ENCODE measurements at regions not wholly inside any gene's neighbourhood (a gene's known extent, or its start where the extent isn't known, plus 50 kb on each side); places are given as distances from the start of the nearest gene placed in this dataset.

- TF ChIP-seq CTCF (IDR thresholded peaks at IDR 0.05; ENCODE audit: insufficient read depth, low read length), result no peak
- no peak for TF ChIP-seq REST (IDR thresholded peaks at IDR 0.05; ENCODE audit: insufficient replicate concordance, low read depth)
- TF ChIP-seq GABPA (IDR thresholded peaks at IDR 0.05; ENCODE audit: low read depth), result no peak
- no peak for TF ChIP-seq POLR2AphosphoS5 (IDR thresholded peaks at IDR 0.05; ENCODE audit: low read depth)
- Histone ChIP-seq H3K4me3 (replicated peaks; ENCODE audit: insufficient read depth, low read length) (no peak overlapping the region), H3K27me3 (ENCODE audit: insufficient read depth, poor library complexity, severe bottlenecking) (no peaks in the 10 kb centered on the region), H3K27ac (replicated peaks) (no peak overlapping the region)
- no peak for DNase-seq (ENCODE audit: low read depth in 1 of 2, low spot score in 1 of 2)
Measured at GRCh38 chr22:48204296-48204695, 1441.8 kb downstream of the TBC1D22A start.

- no peaks in the 10 kb centered on the region for H3K27me3 ChIP-seq (ENCODE audit: insufficient read depth, poor library complexity, severe bottlenecking)
- H3K27ac ChIP-seq (replicated peaks), result no peak overlapping the region
- DNase-seq (ENCODE audit: low read depth in 1 of 2, low spot score in 1 of 2), result no peak
- H3K4me3 ChIP-seq (replicated peaks; ENCODE audit: insufficient read depth, low read length), result no peak overlapping the region
- TF ChIP-seq CTCF (IDR thresholded peaks at IDR 0.05; ENCODE audit: insufficient read depth, low read length) (no peak), GABPA (IDR thresholded peaks at IDR 0.05; ENCODE audit: low read depth) (no peak), POLR2AphosphoS5 (IDR thresholded peaks at IDR 0.05; ENCODE audit: low read depth) (no peak), SPI1 (IDR thresholded peaks at IDR 0.05; ENCODE audit: borderline replicate concordance, low read depth) (no peak), REST (IDR thresholded peaks at IDR 0.05; ENCODE audit: insufficient replicate concordance, low read depth) (no peak)
Measured at GRCh38 chr22:48199667-48200066, 1437.2 kb downstream of the TBC1D22A start.

- TF ChIP-seq SPI1 (IDR thresholded peaks at IDR 0.05; ENCODE audit: borderline replicate concordance, low read depth), result no peak
- TF ChIP-seq CTCF (IDR thresholded peaks at IDR 0.05; ENCODE audit: insufficient read depth, low read length), result no peak
- no peak for TF ChIP-seq REST (IDR thresholded peaks at IDR 0.05; ENCODE audit: insufficient replicate concordance, low read depth)
- TF ChIP-seq POLR2AphosphoS5 (IDR thresholded peaks at IDR 0.05; ENCODE audit: low read depth), result no peak
- TF ChIP-seq GABPA (IDR thresholded peaks at IDR 0.05; ENCODE audit: low read depth), result no peak
Measured at GRCh38 chr22:48198489-48199459, 1436.3 kb downstream of the TBC1D22A start.

More at GRCh38 chr22:48198489-48199459, 1436.3 kb downstream of the TBC1D22A start:
- Histone ChIP-seq H3K27ac (replicated peaks) (no peak overlapping the region), H3K27me3 (ENCODE audit: insufficient read depth, poor library complexity, severe bottlenecking) (no peaks in the 10 kb centered on the region), H3K4me3 (replicated peaks; ENCODE audit: insufficient read depth, low read length) (no peak overlapping the region)
- DNase-seq (ENCODE audit: low read depth in 1 of 2, low spot score in 1 of 2), result peak in 1 of 2 experiments; percentile 48

Data from HL-60 (cell line).